ENCODE measurements at regions not wholly inside any gene's neighbourhood (a gene's known extent, or its start where the extent isn't known, plus 50 kb on each side); places are given as distances from the start of the nearest gene placed in this dataset.

DNA sequence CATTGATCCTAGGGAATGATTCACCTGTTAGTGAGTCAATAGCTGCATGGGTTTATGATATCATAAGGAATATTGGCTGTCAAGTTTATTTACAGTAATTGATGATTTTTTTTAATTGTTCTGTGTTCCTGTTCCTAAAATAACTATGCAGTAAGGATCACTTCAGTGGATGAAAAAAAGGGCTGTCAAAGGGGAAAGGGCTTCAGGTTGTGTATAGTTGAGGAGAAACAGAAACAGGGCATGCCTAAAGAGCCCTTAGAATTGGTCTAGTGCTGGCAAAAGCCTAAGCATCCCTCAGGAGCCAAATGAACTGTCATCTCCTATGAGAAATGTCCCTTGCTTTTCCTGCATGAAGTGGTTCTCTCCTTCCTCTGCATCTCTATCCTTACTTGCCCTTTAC lies 444.9 kb downstream of the RMST start:
- no peak overlapping the region for H3K27ac Mint-ChIP-seq (ENCODE audit: unreplicated experiment)
- no peaks in the 10 kb centered on the region for H3K4me1 Mint-ChIP-seq (ENCODE audit: low read depth, unreplicated experiment)
- BruUV-seq (replicated peaks) = no TSS peak
- TF ChIP-seq, protein P1, sequence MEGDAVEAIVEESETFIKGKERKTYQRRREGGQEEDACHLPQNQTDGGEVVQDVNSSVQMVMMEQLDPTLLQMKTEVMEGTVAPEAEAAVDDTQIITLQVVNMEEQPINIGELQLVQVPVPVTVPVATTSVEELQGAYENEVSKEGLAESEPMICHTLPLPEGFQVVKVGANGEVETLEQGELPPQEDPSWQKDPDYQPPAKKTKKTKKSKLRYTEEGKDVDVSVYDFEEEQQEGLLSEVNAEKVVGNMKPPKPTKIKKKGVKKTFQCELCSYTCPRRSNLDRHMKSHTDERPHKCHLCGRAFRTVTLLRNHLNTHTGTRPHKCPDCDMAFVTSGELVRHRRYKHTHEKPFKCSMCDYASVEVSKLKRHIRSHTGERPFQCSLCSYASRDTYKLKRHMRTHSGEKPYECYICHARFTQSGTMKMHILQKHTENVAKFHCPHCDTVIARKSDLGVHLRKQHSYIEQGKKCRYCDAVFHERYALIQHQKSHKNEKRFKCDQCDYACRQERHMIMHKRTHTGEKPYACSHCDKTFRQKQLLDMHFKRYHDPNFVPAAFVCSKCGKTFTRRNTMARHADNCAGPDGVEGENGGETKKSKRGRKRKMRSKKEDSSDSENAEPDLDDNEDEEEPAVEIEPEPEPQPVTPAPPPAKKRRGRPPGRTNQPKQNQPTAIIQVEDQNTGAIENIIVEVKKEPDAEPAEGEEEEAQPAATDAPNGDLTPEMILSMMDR (IDR thresholded peaks at IDR 0.05; ENCODE audit: unreplicated experiment) = no peak
- no peaks in the 10 kb centered on the region for H3K27me3 Mint-ChIP-seq (ENCODE audit: unreplicated experiment)
- intact Hi-C loops (cut with micrococcal nuclease; ENCODE audit: unreplicated experiment) = no loop called here
- H3K36me3 Mint-ChIP-seq (ENCODE audit: insufficient read depth, unreplicated experiment) = no peaks in the 10 kb centered on the region
- H3K9me3 Mint-ChIP-seq (ENCODE audit: low read depth, unreplicated experiment) = no peaks in the 10 kb centered on the region
- DNase-seq = no peak
- no peak overlapping the region for H3K4me3 Mint-ChIP-seq (ENCODE audit: low read depth, unreplicated experiment)
- CTCF ChIA-PET = no interaction called here

DNA sequence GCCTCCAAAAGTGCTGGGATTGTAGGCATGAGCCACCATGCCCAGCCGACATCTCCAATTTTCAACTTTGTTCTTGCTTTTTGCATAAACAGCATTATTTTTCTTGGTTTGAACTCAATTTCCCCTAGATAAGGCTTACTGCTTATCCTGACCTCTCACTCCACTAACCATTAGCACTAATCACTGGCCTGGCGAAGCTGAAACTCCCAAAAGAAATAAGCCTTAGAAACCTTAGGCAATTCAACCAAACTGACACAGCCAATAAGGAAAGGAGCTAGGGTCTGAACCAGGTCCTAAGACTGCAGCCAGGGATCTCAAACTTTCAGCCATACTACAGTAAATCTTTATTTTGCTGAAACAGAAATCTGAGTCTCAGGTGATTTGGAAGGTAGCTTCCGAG lies 448.0 kb downstream of the RMST start:
- CTCF ChIA-PET = no interaction called here
- no TSS peak for BruUV-seq (replicated peaks)
- no peak for DNase-seq
- no peaks in the 10 kb centered on the region for H3K36me3 Mint-ChIP-seq (ENCODE audit: insufficient read depth, unreplicated experiment)
- TF ChIP-seq, protein P1 (IDR thresholded peaks at IDR 0.05; ENCODE audit: unreplicated experiment) = no peak
- H3K9me3 Mint-ChIP-seq (ENCODE audit: low read depth, unreplicated experiment) = no peaks in the 10 kb centered on the region
- intact Hi-C loops (cut with micrococcal nuclease; ENCODE audit: unreplicated experiment) = no loop called here
- H3K27ac Mint-ChIP-seq (ENCODE audit: unreplicated experiment) = no peak overlapping the region
- no peaks in the 10 kb centered on the region for H3K4me1 Mint-ChIP-seq (ENCODE audit: low read depth, unreplicated experiment)
- H3K4me3 Mint-ChIP-seq (ENCODE audit: low read depth, unreplicated experiment) = no peak overlapping the region
- no peaks in the 10 kb centered on the region for H3K27me3 Mint-ChIP-seq (ENCODE audit: unreplicated experiment)

DNA sequence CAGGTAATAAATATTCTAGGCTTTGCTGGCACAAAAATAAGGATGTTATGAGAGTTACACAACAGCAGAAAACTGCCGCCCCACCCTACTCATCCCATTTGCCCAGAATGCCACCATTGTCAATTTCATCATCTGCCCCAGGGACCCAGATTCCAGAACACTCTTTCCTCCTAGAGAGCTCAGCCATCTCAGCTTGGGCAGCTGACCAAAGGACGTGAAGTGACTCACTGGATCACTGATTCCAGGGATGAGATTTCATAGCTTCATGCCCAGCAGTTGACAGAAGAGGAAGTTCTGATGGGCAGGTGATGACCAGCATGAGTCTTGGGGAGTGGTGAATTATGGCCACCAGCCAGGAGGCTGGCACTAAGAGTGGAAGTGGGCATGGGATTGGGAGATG lies 450.3 kb downstream of the RMST start:
- CTCF ChIA-PET = no interaction called here
- H3K36me3 Mint-ChIP-seq (ENCODE audit: insufficient read depth, unreplicated experiment) = no peaks in the 10 kb centered on the region

DNA sequence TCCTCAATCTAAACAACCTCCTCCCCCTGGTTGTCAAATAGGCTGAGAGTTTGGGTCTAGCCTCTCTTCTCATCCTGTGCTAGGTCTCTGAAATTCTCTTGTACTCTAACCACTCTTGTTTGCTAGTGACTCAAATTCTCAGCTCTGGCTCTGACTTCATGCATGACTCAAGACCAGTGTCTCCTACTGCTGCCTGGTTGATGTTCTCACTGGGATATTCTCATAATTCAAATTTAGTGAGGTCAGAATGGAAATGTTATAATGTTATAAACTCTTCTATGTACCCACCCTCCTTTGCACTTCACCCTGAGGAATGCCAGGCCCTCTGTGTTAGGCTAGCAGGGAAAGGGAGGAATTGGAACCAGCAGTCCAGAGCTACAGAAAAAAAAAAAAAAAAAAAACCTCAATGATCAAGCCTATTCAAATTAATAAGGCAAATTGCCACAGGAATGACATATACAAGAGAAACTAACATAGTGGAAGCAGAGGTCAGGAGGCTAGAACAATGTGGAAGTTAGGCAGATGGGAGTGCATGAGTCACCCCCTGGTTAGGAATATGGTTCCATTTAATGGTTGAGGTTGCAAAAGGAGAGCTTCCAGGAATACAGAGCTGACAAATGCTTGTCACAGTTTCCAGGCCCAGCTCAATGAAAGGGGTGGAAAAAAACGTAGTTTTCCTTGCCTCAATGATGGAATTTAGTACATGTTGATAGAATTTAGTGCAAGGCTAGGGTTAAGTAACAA lies 459.5 kb downstream of the RMST start:
- no peak for DNase-seq
- no TSS peak for BruUV-seq (replicated peaks)
- intact Hi-C loops (cut with micrococcal nuclease; ENCODE audit: unreplicated experiment) = no loop called here
- CTCF ChIA-PET = interaction anchor here (0.6 to 1.1 kb wide), 4 partner anchors 14 to 509 kb away, joined by 3 to 10 read pairs (median 4); no protein-coding TSS in a partner anchor
- Mint-ChIP-seq H3K9me3 (ENCODE audit: low read depth, unreplicated experiment) (peaks cover 3% of the 10 kb centered on the region), H3K4me1 (ENCODE audit: low read depth, unreplicated experiment) (peaks cover 14% of the 10 kb centered on the region), H3K4me3 (ENCODE audit: low read depth, unreplicated experiment) (no peak overlapping the region), H3K36me3 (ENCODE audit: insufficient read depth, unreplicated experiment) (no peaks in the 10 kb centered on the region), H3K27ac (ENCODE audit: unreplicated experiment) (peak overlapping the region; percentile 29), H3K27me3 (ENCODE audit: unreplicated experiment) (no peaks in the 10 kb centered on the region)
- TF ChIP-seq, protein P1 (IDR thresholded peaks at IDR 0.05; ENCODE audit: unreplicated experiment) = no peak

More for the DNA sequence above, 450.3 kb downstream of the RMST start:
- H3K4me1 Mint-ChIP-seq (ENCODE audit: low read depth, unreplicated experiment) = no peaks in the 10 kb centered on the region
- no peaks in the 10 kb centered on the region for H3K27me3 Mint-ChIP-seq (ENCODE audit: unreplicated experiment)
- DNase-seq = peak; percentile 8
- BruUV-seq (replicated peaks) = no TSS peak
- H3K27ac Mint-ChIP-seq (ENCODE audit: unreplicated experiment) = no peak overlapping the region
- H3K9me3 Mint-ChIP-seq (ENCODE audit: low read depth, unreplicated experiment) = no peaks in the 10 kb centered on the region
- no peak overlapping the region for H3K4me3 Mint-ChIP-seq (ENCODE audit: low read depth, unreplicated experiment)
- TF ChIP-seq, protein P1 (IDR thresholded peaks at IDR 0.05; ENCODE audit: unreplicated experiment) = no peak
- intact Hi-C loops (cut with micrococcal nuclease; ENCODE audit: unreplicated experiment) = no loop called here
